ENCODE measurements at regions not wholly inside any gene's neighbourhood (a gene's known extent, or its start where the extent isn't known, plus 50 kb on each side); places are given as distances from the start of the nearest gene placed in this dataset.

DNA sequence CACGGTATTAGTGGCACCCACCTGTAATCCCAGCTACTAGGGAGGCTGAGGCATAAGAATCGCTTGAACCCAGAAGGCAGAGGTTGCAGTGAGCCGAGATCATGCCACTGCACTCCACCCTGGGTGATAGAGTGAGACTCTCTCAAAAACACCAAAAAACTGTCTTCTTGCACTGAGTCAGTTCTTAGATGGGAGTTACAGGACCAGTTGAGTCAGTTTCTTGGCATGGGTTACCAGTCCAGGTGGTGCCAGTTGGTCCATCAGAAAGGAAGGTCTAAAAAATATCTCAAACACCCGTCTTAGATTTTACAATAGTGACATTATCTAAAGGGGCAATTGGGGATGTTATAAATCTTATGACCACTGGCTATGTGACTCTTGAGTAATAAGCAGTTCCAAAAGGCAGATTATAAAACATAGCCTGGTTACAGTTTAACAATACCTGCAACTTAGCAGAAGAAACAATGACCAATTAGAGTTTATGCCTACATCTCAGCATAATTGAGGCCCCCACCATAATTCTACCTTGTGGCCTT lies 206.9 kb upstream of the FGGY start:
- no peak for TF ChIP-seq POLR2A (IDR thresholded peaks at IDR 0.05)
- TF ChIP-seq, protein P1, sequence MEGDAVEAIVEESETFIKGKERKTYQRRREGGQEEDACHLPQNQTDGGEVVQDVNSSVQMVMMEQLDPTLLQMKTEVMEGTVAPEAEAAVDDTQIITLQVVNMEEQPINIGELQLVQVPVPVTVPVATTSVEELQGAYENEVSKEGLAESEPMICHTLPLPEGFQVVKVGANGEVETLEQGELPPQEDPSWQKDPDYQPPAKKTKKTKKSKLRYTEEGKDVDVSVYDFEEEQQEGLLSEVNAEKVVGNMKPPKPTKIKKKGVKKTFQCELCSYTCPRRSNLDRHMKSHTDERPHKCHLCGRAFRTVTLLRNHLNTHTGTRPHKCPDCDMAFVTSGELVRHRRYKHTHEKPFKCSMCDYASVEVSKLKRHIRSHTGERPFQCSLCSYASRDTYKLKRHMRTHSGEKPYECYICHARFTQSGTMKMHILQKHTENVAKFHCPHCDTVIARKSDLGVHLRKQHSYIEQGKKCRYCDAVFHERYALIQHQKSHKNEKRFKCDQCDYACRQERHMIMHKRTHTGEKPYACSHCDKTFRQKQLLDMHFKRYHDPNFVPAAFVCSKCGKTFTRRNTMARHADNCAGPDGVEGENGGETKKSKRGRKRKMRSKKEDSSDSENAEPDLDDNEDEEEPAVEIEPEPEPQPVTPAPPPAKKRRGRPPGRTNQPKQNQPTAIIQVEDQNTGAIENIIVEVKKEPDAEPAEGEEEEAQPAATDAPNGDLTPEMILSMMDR (IDR thresholded peaks at IDR 0.05): no peak
